Activated CD4-positive, alpha-beta T cell treated with anti-CD3 and anti-CD28 coated beads, Interleukin-2, amount 10 ng/mL, durations not matched to agents 7 days and 5 days (primary cell): ENCODE measurements at regions not wholly inside any gene's neighbourhood (a gene's known extent, or its start where the extent isn't known, plus 50 kb on each side); places are given as distances from the start of the nearest gene placed in this dataset.

ENCODE experiments used
- CTCF ChIA-PET: fragments of 350-600 bp; sonication (Branson Sonifier 250); formaldehyde crosslinking; loops from one replicate; lab custom pipeline; 2021; ENCODE audit warnings: antibody characterized with exemption; lab: Charles Lee
- POLR2A ChIA-PET: fragments of 350-600 bp; sonication (Branson Sonifier 250); formaldehyde crosslinking; loops from one replicate; lab custom pipeline; 2021; ENCODE audit warnings: antibody characterized with exemption; lab: Charles Lee
- DNase-seq: peaks from one replicate; pipeline ENCODE4 v3.0.0-alpha.2; 2020
- H3K27ac Mint-ChIP-seq: one replicate; pipeline ENCODE4 v1.8.0; 2021; ENCODE audit warnings: mild to moderate bottlenecking, moderate library complexity, mixed read lengths
- H3K27me3 Mint-ChIP-seq: one replicate; pipeline ENCODE4 v1.8.0; 2021; ENCODE audit warnings: mixed read lengths
- H3K36me3 Mint-ChIP-seq: one replicate; pipeline ENCODE4 v1.8.0; 2021; ENCODE audit warnings: low read depth, mixed read lengths
- H3K4me1 Mint-ChIP-seq: one replicate; pipeline ENCODE4 v1.8.0; 2021; ENCODE audit warnings: mixed read lengths
- H3K4me3 Mint-ChIP-seq: one replicate; pipeline ENCODE4 v1.8.0; 2021; ENCODE audit warnings: mild to moderate bottlenecking, moderate library complexity, mixed read lengths
- H3K9me3 Mint-ChIP-seq: one replicate; pipeline ENCODE4 v1.8.0; 2021; ENCODE audit warnings: mixed read lengths

- CTCF ChIA-PET = no interaction called here
- Mint-ChIP-seq H3K9me3 (peaks cover 3% of the 10 kb centered on the region), H3K4me1 (no peaks in the 10 kb centered on the region), H3K27me3 (no peaks in the 10 kb centered on the region), H3K36me3 (no peaks in the 10 kb centered on the region), H3K27ac (no peak overlapping the region), H3K4me3 (no peak overlapping the region)
- POLR2A ChIA-PET = no interaction called here
- DNase-seq = no peak
Observed at GRCh38 chr4:187256897-187257296, 533.2 kb upstream of the FAT1 start.

DNA sequence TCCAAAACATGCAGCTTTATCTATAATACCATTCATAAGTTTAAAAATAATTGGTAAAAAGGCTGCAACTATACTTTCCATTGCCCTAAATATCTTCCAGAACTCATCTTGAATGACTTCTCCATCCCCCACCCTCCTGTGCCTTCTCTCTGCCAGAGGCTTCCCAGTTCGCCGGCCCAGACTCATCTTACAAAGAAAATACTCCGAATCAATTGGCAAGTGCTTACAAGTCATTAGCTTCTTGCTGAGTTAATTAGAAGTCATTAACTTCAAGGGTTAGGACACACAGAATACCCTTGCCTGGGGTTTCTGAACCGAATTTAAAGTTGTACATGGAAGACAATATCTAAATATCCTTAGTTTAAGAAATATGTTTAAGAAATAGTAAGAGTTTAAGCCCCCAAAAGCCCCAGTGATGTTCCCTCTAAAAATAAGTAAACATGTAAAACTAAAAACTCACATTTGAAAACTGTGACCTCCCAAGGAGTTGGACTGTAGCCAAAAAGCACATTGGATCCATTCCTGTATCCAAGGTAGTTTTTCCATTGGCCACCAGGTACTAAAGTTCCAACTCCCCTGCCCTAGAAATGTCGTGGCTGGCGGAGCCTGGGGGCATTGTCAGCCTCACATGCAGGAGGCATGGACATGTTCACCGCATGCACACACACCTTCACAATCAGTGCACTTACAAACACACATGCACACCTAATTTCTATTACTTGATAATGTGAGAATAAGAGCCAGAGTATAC lies 535.2 kb upstream of the FAT1 start:
- no peak overlapping the region for H3K4me3 Mint-ChIP-seq
- H3K27me3 Mint-ChIP-seq = no peaks in the 10 kb centered on the region
- H3K27ac Mint-ChIP-seq = no peak overlapping the region
- no peaks in the 10 kb centered on the region for H3K4me1 Mint-ChIP-seq
- H3K9me3 Mint-ChIP-seq = peaks cover 3% of the 10 kb centered on the region
- ChIA-PET POLR2A (no interaction called here), CTCF (no interaction called here)
- DNase-seq = no peak
- no peaks in the 10 kb centered on the region for H3K36me3 Mint-ChIP-seq

DNA sequence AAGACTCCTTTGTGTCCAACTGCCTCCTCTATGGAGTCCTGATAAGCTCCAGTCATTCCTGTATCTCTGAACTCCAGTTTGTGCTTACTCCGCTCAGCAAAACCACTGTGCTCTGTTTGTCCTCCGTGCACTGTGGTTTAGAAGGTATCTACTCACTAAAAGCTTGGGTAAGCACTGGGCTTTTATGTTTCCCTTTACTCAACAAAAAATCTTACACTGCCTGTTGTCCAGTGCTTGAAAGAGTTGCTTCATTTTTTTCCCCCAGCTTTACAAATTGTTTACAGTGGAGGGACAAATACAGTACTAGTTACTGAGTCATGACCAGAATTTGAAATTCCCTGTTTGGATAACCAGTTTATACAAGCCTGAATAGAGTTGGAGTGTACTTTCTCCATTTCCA lies 545.3 kb upstream of the FAT1 start:
- H3K27ac Mint-ChIP-seq = no peak overlapping the region
- peaks cover 2% of the 10 kb centered on the region for H3K9me3 Mint-ChIP-seq
- no peaks in the 10 kb centered on the region for H3K27me3 Mint-ChIP-seq

GRCh38 chr4:187270154-187270553 lies 546.5 kb upstream of the FAT1 start:
- H3K36me3 Mint-ChIP-seq = no peaks in the 10 kb centered on the region
- no peak overlapping the region for H3K4me3 Mint-ChIP-seq
- no peaks in the 10 kb centered on the region for H3K27me3 Mint-ChIP-seq

More for the DNA sequence above, 545.3 kb upstream of the FAT1 start:
- Mint-ChIP-seq H3K4me1 (no peaks in the 10 kb centered on the region), H3K4me3 (no peak overlapping the region), H3K36me3 (no peaks in the 10 kb centered on the region)
- POLR2A ChIA-PET = no interaction called here
- no peak for DNase-seq
- CTCF ChIA-PET = no interaction called here

GRCh38 chr4:187271848-187272247 lies 548.2 kb upstream of the FAT1 start:
- ChIA-PET POLR2A (no interaction called here), CTCF (no interaction called here)
- H3K4me1 Mint-ChIP-seq = no peaks in the 10 kb centered on the region
- no peaks in the 10 kb centered on the region for H3K36me3 Mint-ChIP-seq
- no peaks in the 10 kb centered on the region for H3K27me3 Mint-ChIP-seq
- no peak for DNase-seq
- H3K9me3 Mint-ChIP-seq = peaks cover 2% of the 10 kb centered on the region
- H3K27ac Mint-ChIP-seq = no peak overlapping the region
- no peak overlapping the region for H3K4me3 Mint-ChIP-seq

More at GRCh38 chr4:187270154-187270553, 546.5 kb upstream of the FAT1 start:
- ChIA-PET CTCF (no interaction called here), POLR2A (no interaction called here)
- Mint-ChIP-seq H3K9me3 (peaks cover 2% of the 10 kb centered on the region), H3K4me1 (no peaks in the 10 kb centered on the region), H3K27ac (no peak overlapping the region)
- no peak for DNase-seq

DNA sequence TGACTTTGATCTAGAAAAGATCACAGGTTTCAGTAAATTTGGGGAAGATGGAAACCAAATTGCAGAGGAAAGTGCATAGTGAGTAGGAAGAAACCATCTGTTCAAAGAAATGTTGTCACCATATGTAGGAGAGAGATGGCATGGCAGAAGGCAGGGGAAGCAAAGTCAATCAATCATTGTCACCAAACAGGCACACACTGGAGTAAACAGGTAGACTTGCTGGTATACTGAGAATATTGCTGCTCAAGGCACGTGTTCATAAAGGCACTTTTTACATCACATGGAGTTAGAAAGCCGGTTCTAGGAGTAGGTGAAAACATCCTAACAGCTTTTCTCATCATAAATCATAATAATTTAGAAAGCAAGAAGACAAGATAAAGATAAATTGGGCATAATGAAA lies 550.5 kb upstream of the FAT1 start:
- H3K4me3 Mint-ChIP-seq = no peak overlapping the region
- no peaks in the 10 kb centered on the region for H3K36me3 Mint-ChIP-seq
- no peak for DNase-seq
- peaks cover 2% of the 10 kb centered on the region for H3K9me3 Mint-ChIP-seq
- no peak overlapping the region for H3K27ac Mint-ChIP-seq
- no peaks in the 10 kb centered on the region for H3K4me1 Mint-ChIP-seq
- CTCF ChIA-PET = no interaction called here
- POLR2A ChIA-PET = no interaction called here
- H3K27me3 Mint-ChIP-seq = no peaks in the 10 kb centered on the region

DNA sequence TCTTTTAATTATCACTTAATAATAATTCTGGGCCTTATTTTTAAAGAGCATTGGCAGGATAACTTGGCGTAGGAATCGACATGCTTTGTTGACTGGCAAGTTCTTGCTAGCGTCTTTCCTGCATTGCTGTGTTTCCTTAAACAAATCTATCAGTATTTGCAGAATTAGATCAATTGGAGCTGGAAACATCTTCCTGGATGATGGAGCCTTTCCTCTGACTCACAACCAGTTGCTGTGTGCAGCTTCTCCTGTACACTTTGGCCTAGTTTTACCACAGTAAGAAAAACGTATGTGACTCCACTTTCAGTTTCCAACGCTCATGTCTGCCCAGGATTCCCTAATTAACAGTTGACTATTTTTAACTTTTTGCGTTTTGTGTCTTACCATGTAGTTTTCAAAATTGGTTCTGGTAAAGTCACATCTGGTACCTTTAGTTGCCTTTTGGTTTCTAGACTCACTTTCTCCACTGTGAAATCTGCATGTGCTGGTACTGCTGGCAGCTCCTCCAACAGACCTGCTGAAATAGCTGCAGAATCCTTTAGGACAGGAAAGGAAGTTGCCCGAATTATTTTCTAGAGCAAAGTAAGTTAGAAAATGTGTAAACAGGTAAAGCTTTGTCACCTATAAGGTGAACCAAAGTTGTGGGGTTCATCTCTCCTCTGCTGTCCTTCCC lies 553.2 kb upstream of the FAT1 start:
- DNase-seq = no peak
- no peak overlapping the region for H3K4me3 Mint-ChIP-seq
- POLR2A ChIA-PET = no interaction called here
- no peaks in the 10 kb centered on the region for H3K27me3 Mint-ChIP-seq
- H3K36me3 Mint-ChIP-seq = no peaks in the 10 kb centered on the region
- H3K4me1 Mint-ChIP-seq = no peaks in the 10 kb centered on the region
- no peak overlapping the region for H3K27ac Mint-ChIP-seq
- H3K9me3 Mint-ChIP-seq = peaks cover 4% of the 10 kb centered on the region
- CTCF ChIA-PET = no interaction called here

DNA sequence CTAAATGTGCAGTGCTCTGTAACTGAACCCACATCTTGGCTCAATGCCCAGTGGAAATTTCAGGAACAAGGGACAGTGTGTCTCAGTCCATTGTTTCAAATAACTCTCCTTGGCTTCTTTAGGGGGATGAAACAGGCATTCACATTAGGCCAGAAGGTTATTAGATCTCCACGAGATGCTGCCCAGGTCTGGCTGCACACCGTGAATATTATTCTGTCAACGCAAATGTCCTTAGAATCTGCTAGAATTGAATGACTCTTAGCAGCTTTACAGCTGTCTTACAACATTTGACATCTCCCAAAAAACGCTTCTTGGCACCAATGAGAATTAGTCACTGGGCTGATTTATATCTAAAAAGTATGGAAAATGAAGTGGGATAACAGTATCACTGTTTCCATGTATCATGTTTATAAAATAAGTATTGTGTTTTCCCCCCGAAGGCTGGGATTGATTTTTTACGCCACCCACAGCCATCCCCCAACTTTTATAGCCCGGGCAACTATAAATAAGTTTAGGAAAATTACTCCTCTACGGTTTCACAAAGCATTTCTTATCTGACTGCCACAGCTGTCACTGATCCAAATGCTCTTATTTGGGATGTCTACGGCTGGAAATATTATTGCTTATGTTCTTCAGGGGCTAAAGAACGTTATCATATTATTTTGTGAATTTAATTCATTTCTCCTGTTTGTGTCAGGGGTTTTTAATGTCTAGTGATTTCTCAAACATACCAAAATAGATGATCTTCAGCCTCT lies 559.7 kb upstream of the FAT1 start:
- ChIA-PET POLR2A (no interaction called here), CTCF (no interaction called here)
- Mint-ChIP-seq H3K4me3 (no peak overlapping the region), H3K4me1 (no peaks in the 10 kb centered on the region), H3K9me3 (peaks cover 10% of the 10 kb centered on the region), H3K27ac (no peak overlapping the region), H3K36me3 (no peaks in the 10 kb centered on the region), H3K27me3 (no peaks in the 10 kb centered on the region)
- DNase-seq = no peak

DNA sequence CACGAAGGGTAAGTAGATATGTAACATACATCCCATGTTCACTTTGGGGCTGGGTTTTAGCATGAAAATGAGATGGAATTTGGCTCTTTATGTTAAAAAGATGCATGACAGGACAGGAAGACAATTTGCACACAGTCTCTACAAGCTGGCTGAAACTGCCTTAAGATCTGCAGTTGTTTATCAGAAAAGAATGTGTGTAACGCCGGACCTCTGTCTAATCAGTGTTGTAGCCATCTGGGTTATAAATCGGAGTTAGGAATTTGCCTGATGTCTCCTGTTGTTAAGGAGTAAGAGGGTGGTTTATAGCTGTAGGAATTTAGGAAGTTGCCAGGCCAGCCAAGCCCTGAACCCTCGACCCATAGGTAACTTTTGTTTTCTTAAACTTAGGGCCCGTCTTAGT lies 562.9 kb upstream of the FAT1 start:
- H3K4me3 Mint-ChIP-seq = no peak overlapping the region
- ChIA-PET POLR2A (no interaction called here), CTCF (no interaction called here)
- no peaks in the 10 kb centered on the region for H3K27me3 Mint-ChIP-seq
- H3K4me1 Mint-ChIP-seq = no peaks in the 10 kb centered on the region
- DNase-seq = no peak
- no peak overlapping the region for H3K27ac Mint-ChIP-seq
- peaks cover 8% of the 10 kb centered on the region for H3K9me3 Mint-ChIP-seq
- H3K36me3 Mint-ChIP-seq = no peaks in the 10 kb centered on the region

- CTCF ChIA-PET = no interaction called here
- no peaks in the 10 kb centered on the region for H3K27me3 Mint-ChIP-seq
- no peaks in the 10 kb centered on the region for H3K36me3 Mint-ChIP-seq
- H3K4me3 Mint-ChIP-seq = no peak overlapping the region
- H3K27ac Mint-ChIP-seq = no peak overlapping the region
- no peaks in the 10 kb centered on the region for H3K4me1 Mint-ChIP-seq
- H3K9me3 Mint-ChIP-seq = peaks cover 3% of the 10 kb centered on the region
- no peak for DNase-seq
- POLR2A ChIA-PET = no interaction called here
Observed at GRCh38 chr4:187289371-187289770, 565.7 kb upstream of the FAT1 start.

DNA sequence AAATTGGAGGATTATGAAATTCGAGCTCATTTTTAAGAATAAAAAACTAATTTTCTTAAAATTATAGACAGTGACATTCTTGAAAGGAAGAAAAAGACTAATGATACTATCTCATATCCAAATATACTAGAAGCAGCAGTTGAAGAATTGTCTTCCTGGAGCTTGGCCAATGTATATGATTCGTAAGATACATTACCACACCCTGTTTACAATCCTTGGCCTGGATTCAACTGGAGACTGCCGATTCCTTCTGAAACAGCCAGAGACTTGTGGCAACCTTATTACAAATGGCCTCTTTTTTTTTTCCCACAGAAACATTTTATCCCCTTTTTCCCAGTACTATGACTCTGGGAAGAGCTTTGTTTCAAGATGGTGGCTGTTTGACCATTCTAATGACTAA lies 571.2 kb upstream of the FAT1 start:
- Mint-ChIP-seq H3K27ac (no peak overlapping the region), H3K36me3 (no peaks in the 10 kb centered on the region), H3K9me3 (peaks cover 16% of the 10 kb centered on the region), H3K4me3 (no peak overlapping the region), H3K27me3 (no peaks in the 10 kb centered on the region), H3K4me1 (no peaks in the 10 kb centered on the region)
- POLR2A ChIA-PET = no interaction called here
- CTCF ChIA-PET = no interaction called here
- DNase-seq = no peak

DNA sequence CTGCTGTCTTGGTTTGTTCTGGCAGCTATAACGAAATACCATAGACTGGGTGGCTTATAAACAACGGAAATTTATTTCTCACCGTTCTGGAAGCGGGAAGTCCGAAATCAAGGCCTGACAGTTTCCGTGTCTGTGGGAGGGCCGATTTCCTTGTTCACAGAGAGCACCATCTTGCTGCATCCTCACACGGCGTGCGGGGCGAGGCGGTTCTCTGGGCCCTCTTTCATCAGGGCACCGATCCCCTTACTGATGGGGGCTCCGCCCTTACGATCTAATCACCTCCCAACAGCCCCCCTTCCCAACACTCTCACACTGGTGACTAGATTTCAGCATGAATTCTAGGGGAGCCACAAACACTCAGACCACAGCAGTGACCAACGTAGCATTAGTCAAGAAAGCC lies 578.3 kb upstream of the FAT1 start:
- H3K4me3 Mint-ChIP-seq = no peak overlapping the region
- no peaks in the 10 kb centered on the region for H3K27me3 Mint-ChIP-seq
- no peaks in the 10 kb centered on the region for H3K36me3 Mint-ChIP-seq
- ChIA-PET POLR2A (no interaction called here), CTCF (no interaction called here)
- H3K9me3 Mint-ChIP-seq = peaks cover 19% of the 10 kb centered on the region
- no peaks in the 10 kb centered on the region for H3K4me1 Mint-ChIP-seq
- no peak for DNase-seq
- no peak overlapping the region for H3K27ac Mint-ChIP-seq

- no peaks in the 10 kb centered on the region for H3K27me3 Mint-ChIP-seq
Observed at GRCh38 chr4:187302457-187303150, 578.9 kb upstream of the FAT1 start.

More at GRCh38 chr4:187302457-187303150, 578.9 kb upstream of the FAT1 start:
- Mint-ChIP-seq H3K36me3 (no peaks in the 10 kb centered on the region), H3K27ac (no peak overlapping the region), H3K9me3 (peaks cover 15% of the 10 kb centered on the region), H3K4me3 (no peak overlapping the region), H3K4me1 (no peaks in the 10 kb centered on the region)
- ChIA-PET POLR2A (no interaction called here), CTCF (no interaction called here)
- no peak for DNase-seq
